ENCODE measurements at regions not wholly inside any gene's neighbourhood (a gene's known extent, or its start where the extent isn't known, plus 50 kb on each side); places are given as distances from the start of the nearest gene placed in this dataset.

- TF ChIP-seq RBM14 (IDR thresholded peaks at IDR 0.05; ENCODE audit: borderline replicate concordance, insufficient read depth, low read depth, low read length) (no peak), FOSL1 (tag; conservative IDR thresholded peaks at IDR 0.05) (no peak), THRA (IDR thresholded peaks at IDR 0.05) (no peak), MCM5 (IDR thresholded peaks at IDR 0.05; ENCODE audit: low read depth) (no peak), MCM7 (IDR thresholded peaks at IDR 0.05) (no peak), HMG20A (CRISPR knock-in tag; conservative IDR thresholded peaks at IDR 0.05) (no peak), ASH1L (IDR thresholded peaks at IDR 0.05; ENCODE audit: borderline replicate concordance, low read depth, partially characterized antibody) (no peak)
Measured at GRCh38 chr3:73207946-73208440, 146.5 kb downstream of the EBLN2 start (continued).

GRCh38 chr3:73210759-73211158, 149.3 kb downstream of the EBLN2 start:
- DNase-seq (ENCODE audit: extremely low read depth in 1 of 4, low spot score in 3 of 4) (no peak), ATAC-seq (no peak), FAIRE-seq (no peak)
- H3K4me1 ChIP-seq (replicated peaks in 1 of 2; ENCODE audit: control insufficient read depth in 2 of 2, insufficient read depth in 2 of 2, low read length in 2 of 2): no peaks in the 10 kb centered on the region
- H3K27me3 ChIP-seq (ENCODE audit: control insufficient read depth in 2 of 2, insufficient read depth in 2 of 2, low read length in 2 of 2): peaks cover 0 to 5% of the 10 kb centered on the region in 2 experiments; a peak in 1 of 5 replicates
- POLR2A ChIA-PET: no interaction called here
- no peaks in the 10 kb centered on the region for H3K79me2 ChIP-seq (ENCODE audit: control insufficient read depth, insufficient read depth, low read length)
- H3K9me1 ChIP-seq (ENCODE audit: control insufficient read depth, insufficient read depth, low read length): no peaks in the 10 kb centered on the region
- 4% methylated on average over 3 of the region's 3 CpGs for WGBS (ENCODE audit: insufficient coverage, low coverage, missing lambda C conversion rate)
- H3K4me3 ChIP-seq: no peak overlapping the region
- H3K36me3 ChIP-seq (ENCODE audit: control insufficient read depth, insufficient read depth, low read length): no peaks in the 10 kb centered on the region
- no peak overlapping the region for H2AFZ ChIP-seq (ENCODE audit: low read depth, low read length)
- intact Hi-C loops (cut with micrococcal nuclease) (loop anchor here (10.0 kb wide), 1 partner anchor 106 kb away; no protein-coding TSS in a partner anchor), in situ Hi-C loops (cut with MboI) (no loop called here)
- H4K20me1 ChIP-seq (replicated peaks; ENCODE audit: control insufficient read depth, insufficient read depth, low read length): no peaks in the 10 kb centered on the region
- no peaks in the 10 kb centered on the region for H3K9me3 ChIP-seq (replicated peaks; ENCODE audit: control insufficient read depth, insufficient read depth, low read depth, low read length)
- H3K27ac ChIP-seq (ENCODE audit: extremely low read depth, low read depth, low read length): no peak overlapping the region
- no peak overlapping the region for H3K4me2 ChIP-seq (ENCODE audit: insufficient read depth, low read length)
- H3K9ac ChIP-seq (ENCODE audit: insufficient read depth in 1 of 2, low read depth in 2 of 2, low read length in 2 of 2): no peak overlapping the region
- CTCF ChIA-PET (ENCODE audit: low intra/inter-chr PET ratio): no interaction called here
- BruUV-seq (replicated peaks): no TSS peak
- TF ChIP-seq NRF1 (conservative IDR thresholded peaks at IDR 0.05 in 1 of 2, IDR thresholded peaks at IDR 0.05 in 1 of 2) (no peak), SP2 (IDR thresholded peaks at IDR 0.05; ENCODE audit: extremely low read depth, low read depth, low read length, poor library complexity, severe bottlenecking) (no peak), ESRRB (CRISPR knock-in tag; IDR thresholded peaks at IDR 0.05; ENCODE audit: borderline replicate concordance) (no peak), ATF2 (CRISPR knock-in tag; IDR thresholded peaks at IDR 0.05) (no peak), PHF20 (IDR thresholded peaks at IDR 0.05; ENCODE audit: partially characterized antibody) (no peak), ZZZ3 (IDR thresholded peaks at IDR 0.05) (no peak), KDM5B (IDR thresholded peaks at IDR 0.05; ENCODE audit: insufficient replicate concordance, low read depth, low read length) (no peak), FUS (optimal IDR thresholded peaks at IDR 0.05; ENCODE audit: low read depth, low read length) (no peak), MNT (conservative IDR thresholded peaks at IDR 0.05) (no peak), ZFPM2 (CRISPR knock-in tag; IDR thresholded peaks at IDR 0.05) (no peak)

Measured in K562 (cell line).